ENCODE measurements at regions not wholly inside any gene's neighbourhood (a gene's known extent, or its start where the extent isn't known, plus 50 kb on each side); places are given as distances from the start of the nearest gene placed in this dataset.

GRCh38 chr2:149814901-149815300, 227.3 kb upstream of the MMADHC start:
- no peak overlapping the region for H3K27ac ChIP-seq
- TF ChIP-seq ZFX (IDR thresholded peaks at IDR 0.05; ENCODE audit: borderline replicate concordance) (no peak), CTCF (IDR thresholded peaks at IDR 0.05) (no peak)

- H3K27ac ChIP-seq: no peak overlapping the region
- TF ChIP-seq ZFX (IDR thresholded peaks at IDR 0.05; ENCODE audit: borderline replicate concordance) (no peak), CTCF (IDR thresholded peaks at IDR 0.05) (no peak)
Observed at GRCh38 chr2:149814049-149814448, 226.5 kb upstream of the MMADHC start.

GRCh38 chr2:149808556-149808955, 221.0 kb upstream of the MMADHC start:
- TF ChIP-seq ZFX (IDR thresholded peaks at IDR 0.05; ENCODE audit: borderline replicate concordance) (no peak), CTCF (IDR thresholded peaks at IDR 0.05) (no peak)
- H3K27ac ChIP-seq: no peak overlapping the region

- TF ChIP-seq ZFX (IDR thresholded peaks at IDR 0.05; ENCODE audit: borderline replicate concordance): no peak
- TF ChIP-seq CTCF (IDR thresholded peaks at IDR 0.05): no peak
- no peak overlapping the region for H3K27ac ChIP-seq
Observed at GRCh38 chr2:149806651-149807050, 219.1 kb upstream of the MMADHC start.

GRCh38 chr2:149800624-149801542, 213.3 kb upstream of the MMADHC start:
- no peak for TF ChIP-seq ZFX (IDR thresholded peaks at IDR 0.05; ENCODE audit: borderline replicate concordance)
- no peak for TF ChIP-seq CTCF (IDR thresholded peaks at IDR 0.05)
- H3K27ac ChIP-seq: no peak overlapping the region

- peak; percentile 32; the same call in 1 of the 2 replicates for TF ChIP-seq CTCF (IDR thresholded peaks at IDR 0.05)
- no peak for TF ChIP-seq ZFX (IDR thresholded peaks at IDR 0.05; ENCODE audit: borderline replicate concordance)
- no peak overlapping the region for H3K27ac ChIP-seq
Observed at GRCh38 chr2:149799013-149799705, 211.6 kb upstream of the MMADHC start.

- H3K27ac ChIP-seq: no peak overlapping the region
- TF ChIP-seq ZFX (IDR thresholded peaks at IDR 0.05; ENCODE audit: borderline replicate concordance) (no peak), CTCF (IDR thresholded peaks at IDR 0.05) (no peak)
Observed at GRCh38 chr2:149797030-149797429, 209.5 kb upstream of the MMADHC start.
